Esophagus muscularis mucosa (tissue), 4 donors: ENCODE measurements at regions not wholly inside any gene's neighbourhood (a gene's known extent, or its start where the extent isn't known, plus 50 kb on each side); places are given as distances from the start of the nearest gene placed in this dataset.

Experiments used
- EP300 ChIP-seq: sonication (generic); formaldehyde crosslinking; IDR thresholded peaks from one replicate; pipeline ENCODE4 v1.6.1; 2017; ENCODE audit warnings: antibody characterized with exemption
- POLR2A ChIP-seq: fragments of 450-650 bp; IDR thresholded peaks from one replicate; pipeline ENCODE4 v1.6.1; 2017; ENCODE audit warnings: antibody characterized with exemption, moderate library complexity, mild to moderate bottlenecking, low read depth
- POLR2AphosphoS5 ChIP-seq, 2 donors: sonication (generic); formaldehyde crosslinking; IDR thresholded peaks; one replicate each; pipeline ENCODE4 v1.6.1; 2017; ENCODE audit warnings: antibody characterized with exemption in 2 of 2
- TF ChIP-seq, protein P1 (sequence below), 3 experiments: fragments of 200-600 bp in 2 of 3; fragments of 450-650 bp in 1 of 3; sonication (generic) in 2 of 3; IDR thresholded peaks; one replicate each; pipeline ENCODE4 v1.5.1; 2017 to 2019; ENCODE audit warnings: antibody characterized with exemption in 3 of 3, mild to moderate bottlenecking in 2 of 3, moderate library complexity in 1 of 3

DNA sequence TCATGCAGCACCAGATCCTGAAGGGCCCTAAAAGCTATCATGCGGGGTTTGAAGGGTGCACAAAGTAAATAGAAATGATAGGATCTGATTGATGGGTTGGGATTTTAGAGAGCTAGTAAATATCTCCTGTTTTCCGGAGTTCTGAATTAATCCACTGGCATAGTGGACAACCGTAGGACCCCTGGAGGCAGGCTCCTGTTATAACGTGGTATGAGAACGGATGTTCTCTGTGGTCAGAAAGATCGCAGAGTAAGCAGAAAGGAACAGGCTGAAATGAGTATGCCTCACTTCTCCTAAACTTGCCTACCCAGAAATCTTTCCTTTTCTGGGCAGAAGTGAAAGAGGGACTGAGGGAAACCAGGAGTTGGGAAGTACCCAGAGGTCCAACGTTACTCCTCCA, 470.8 kb downstream of the AJAP1 start:
- TF ChIP-seq, protein P1, sequence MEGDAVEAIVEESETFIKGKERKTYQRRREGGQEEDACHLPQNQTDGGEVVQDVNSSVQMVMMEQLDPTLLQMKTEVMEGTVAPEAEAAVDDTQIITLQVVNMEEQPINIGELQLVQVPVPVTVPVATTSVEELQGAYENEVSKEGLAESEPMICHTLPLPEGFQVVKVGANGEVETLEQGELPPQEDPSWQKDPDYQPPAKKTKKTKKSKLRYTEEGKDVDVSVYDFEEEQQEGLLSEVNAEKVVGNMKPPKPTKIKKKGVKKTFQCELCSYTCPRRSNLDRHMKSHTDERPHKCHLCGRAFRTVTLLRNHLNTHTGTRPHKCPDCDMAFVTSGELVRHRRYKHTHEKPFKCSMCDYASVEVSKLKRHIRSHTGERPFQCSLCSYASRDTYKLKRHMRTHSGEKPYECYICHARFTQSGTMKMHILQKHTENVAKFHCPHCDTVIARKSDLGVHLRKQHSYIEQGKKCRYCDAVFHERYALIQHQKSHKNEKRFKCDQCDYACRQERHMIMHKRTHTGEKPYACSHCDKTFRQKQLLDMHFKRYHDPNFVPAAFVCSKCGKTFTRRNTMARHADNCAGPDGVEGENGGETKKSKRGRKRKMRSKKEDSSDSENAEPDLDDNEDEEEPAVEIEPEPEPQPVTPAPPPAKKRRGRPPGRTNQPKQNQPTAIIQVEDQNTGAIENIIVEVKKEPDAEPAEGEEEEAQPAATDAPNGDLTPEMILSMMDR (IDR thresholded peaks at IDR 0.05) = no peak
- TF ChIP-seq EP300 (no peak), POLR2A (no peak), POLR2AphosphoS5 (IDR thresholded peaks at IDR 0.05) (no peak)
